ENCODE measurements at regions not wholly inside any gene's neighbourhood (a gene's known extent, or its start where the extent isn't known, plus 50 kb on each side); places are given as distances from the start of the nearest gene placed in this dataset.

GRCh38 chr20:50398064-50398463, 112.1 kb upstream of the PTPN1 start:
- CTCF ChIA-PET = interaction anchor here (1.3 to 1.4 kb wide), 2 partner anchors 11 to 12 kb away, joined by 3 to 4 read pairs; no protein-coding TSS in a partner anchor
- WGBS (ENCODE audit: insufficient coverage) = 100% methylated on average over 6 of the region's 8 CpGs
- POLR2A ChIA-PET = no interaction called here

GRCh38 chr20:50398471-50398820, 111.7 kb upstream of the PTPN1 start:
- 91% methylated on average over 13 of the region's 13 CpGs for WGBS (ENCODE audit: insufficient coverage)
- Histone ChIP-seq H3K4me3 (ENCODE audit: control insufficient read depth in 1 of 7, extremely low read depth in 1 of 7, insufficient read depth in 4 of 7, low read depth in 2 of 7, low read length in 6 of 7) (no peak overlapping the region), H3K36me3 (ENCODE audit: control insufficient read depth in 4 of 4, insufficient read depth in 4 of 4, low read length in 3 of 4) (no peaks in the 10 kb centered on the region), H3K27me3 (replicated peaks in 2 of 5; ENCODE audit: control insufficient read depth in 4 of 5, insufficient read depth in 5 of 5, low read length in 4 of 5) (no peaks in the 10 kb centered on the region), H3K27ac (ENCODE audit: insufficient read depth in 1 of 2, low read depth in 1 of 2, low read length in 2 of 2, poor library complexity in 1 of 2, severe bottlenecking in 2 of 2) (no peak overlapping the region), H3K9me3 (ENCODE audit: control extremely low read depth in 1 of 5, control insufficient read depth in 4 of 5, insufficient read depth in 2 of 5, low read depth in 1 of 5, low read length in 4 of 5) (no peaks in the 10 kb centered on the region), H3K4me1 (ENCODE audit: control extremely low read depth in 1 of 4, control insufficient read depth in 4 of 4, insufficient read depth in 4 of 4, low read length in 3 of 4) (peaks cover 0 to 20% (median 17%) of the 10 kb centered on the region in 4 experiments)
- POLR2A ChIA-PET = no interaction called here
- CTCF ChIA-PET = interaction anchor here (1.4 kb wide), 1 partner anchor 11 kb away, joined by 4 read pairs; no protein-coding TSS in a partner anchor
- DNase-seq = no peak

More at GRCh38 chr20:50398064-50398463, 112.1 kb upstream of the PTPN1 start:
- no peaks in the 10 kb centered on the region for H3K36me3 ChIP-seq (ENCODE audit: control insufficient read depth in 4 of 4, insufficient read depth in 4 of 4, low read length in 3 of 4)
- H3K27me3 ChIP-seq (replicated peaks in 2 of 5; ENCODE audit: control insufficient read depth in 4 of 5, insufficient read depth in 5 of 5, low read length in 4 of 5) = no peaks in the 10 kb centered on the region
- DNase-seq = no peak
- H3K4me3 ChIP-seq (ENCODE audit: control insufficient read depth in 1 of 7, extremely low read depth in 1 of 7, insufficient read depth in 4 of 7, low read depth in 2 of 7, low read length in 6 of 7) = no peak overlapping the region
- no peaks in the 10 kb centered on the region for H3K9me3 ChIP-seq (ENCODE audit: control extremely low read depth in 1 of 5, control insufficient read depth in 4 of 5, insufficient read depth in 2 of 5, low read depth in 1 of 5, low read length in 4 of 5)
- H3K4me1 ChIP-seq (ENCODE audit: control extremely low read depth in 1 of 4, control insufficient read depth in 4 of 4, insufficient read depth in 4 of 4, low read length in 3 of 4) = peaks cover 0 to 20% (median 17%) of the 10 kb centered on the region in 4 experiments
- no peak overlapping the region for H3K27ac ChIP-seq (ENCODE audit: insufficient read depth in 1 of 2, low read depth in 1 of 2, low read length in 2 of 2, poor library complexity in 1 of 2, severe bottlenecking in 2 of 2)

DNA sequence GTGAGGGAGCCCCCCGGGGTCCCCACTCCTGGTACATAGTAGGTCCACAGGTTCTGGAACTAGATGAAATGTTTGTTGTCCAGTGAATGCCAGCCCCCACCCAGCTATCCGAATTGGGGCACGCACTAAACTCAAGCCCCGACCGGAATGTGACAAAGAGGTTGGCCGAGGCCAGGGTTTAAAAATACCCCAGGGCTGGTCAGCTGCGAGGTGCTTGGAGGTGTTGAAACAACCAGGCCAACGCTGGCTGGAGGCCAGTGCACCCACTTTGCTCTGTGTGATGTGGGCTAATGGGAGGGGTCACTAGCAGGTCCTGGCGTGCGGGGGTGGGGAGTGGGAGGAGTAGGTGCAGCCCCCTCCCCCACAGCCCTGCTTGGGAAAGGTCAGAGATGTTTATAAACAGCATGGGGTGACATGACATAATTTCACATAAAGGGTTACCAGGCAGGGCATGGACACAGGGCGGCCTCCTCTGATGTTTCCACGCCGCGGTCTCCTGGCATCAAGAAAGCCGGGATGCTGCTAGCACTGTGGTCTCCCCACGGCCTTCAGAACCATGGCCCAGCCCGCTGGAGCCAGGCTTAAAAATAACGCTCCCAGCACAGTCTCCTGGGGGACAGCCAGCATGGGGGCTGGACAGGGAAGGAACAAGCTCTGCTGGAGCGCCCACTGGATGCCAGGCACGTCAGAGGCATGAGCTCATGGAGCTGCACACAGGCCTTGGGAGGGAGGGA, 111.2 kb upstream of the PTPN1 start:
- Histone ChIP-seq H3K9me3 (ENCODE audit: control extremely low read depth in 1 of 5, control insufficient read depth in 4 of 5, insufficient read depth in 2 of 5, low read depth in 1 of 5, low read length in 4 of 5) (no peaks in the 10 kb centered on the region), H3K4me3 (ENCODE audit: control insufficient read depth in 1 of 7, extremely low read depth in 1 of 7, insufficient read depth in 4 of 7, low read depth in 2 of 7, low read length in 6 of 7) (no peak overlapping the region), H3K27me3 (replicated peaks in 2 of 5; ENCODE audit: control insufficient read depth in 4 of 5, insufficient read depth in 5 of 5, low read length in 4 of 5) (no peaks in the 10 kb centered on the region), H3K27ac (ENCODE audit: insufficient read depth in 1 of 2, low read depth in 1 of 2, low read length in 2 of 2, poor library complexity in 1 of 2, severe bottlenecking in 2 of 2) (no peak overlapping the region), H3K4me1 (ENCODE audit: control extremely low read depth in 1 of 4, control insufficient read depth in 4 of 4, insufficient read depth in 4 of 4, low read length in 3 of 4) (peaks cover 0 to 23% (median 18%) of the 10 kb centered on the region in 4 experiments), H3K36me3 (ENCODE audit: control insufficient read depth in 4 of 4, insufficient read depth in 4 of 4, low read length in 3 of 4) (no peaks in the 10 kb centered on the region)
- WGBS (ENCODE audit: insufficient coverage) = 99% methylated on average over 15 of the region's 20 CpGs
- CTCF ChIA-PET = interaction anchor here (0.9 kb wide), 1 partner anchor 20 kb away, joined by 3 read pairs; no protein-coding TSS in a partner anchor
- POLR2A ChIA-PET = no interaction called here
- DNase-seq = no peak

GRCh38 chr20:50399555-50399916, 110.6 kb upstream of the PTPN1 start:
- Histone ChIP-seq H3K4me1 (ENCODE audit: control extremely low read depth in 1 of 4, control insufficient read depth in 4 of 4, insufficient read depth in 4 of 4, low read length in 3 of 4) (peaks cover 0 to 18% (median 13%) of the 10 kb centered on the region in 4 experiments), H3K4me3 (ENCODE audit: control insufficient read depth in 1 of 7, extremely low read depth in 1 of 7, insufficient read depth in 4 of 7, low read depth in 2 of 7, low read length in 6 of 7) (no peak overlapping the region), H3K27me3 (replicated peaks in 2 of 5; ENCODE audit: control insufficient read depth in 4 of 5, insufficient read depth in 5 of 5, low read length in 4 of 5) (no peaks in the 10 kb centered on the region), H3K9me3 (ENCODE audit: control extremely low read depth in 1 of 5, control insufficient read depth in 4 of 5, insufficient read depth in 2 of 5, low read depth in 1 of 5, low read length in 4 of 5) (no peaks in the 10 kb centered on the region), H3K27ac (ENCODE audit: insufficient read depth in 1 of 2, low read depth in 1 of 2, low read length in 2 of 2, poor library complexity in 1 of 2, severe bottlenecking in 2 of 2) (no peak overlapping the region), H3K36me3 (ENCODE audit: control insufficient read depth in 4 of 4, insufficient read depth in 4 of 4, low read length in 3 of 4) (no peaks in the 10 kb centered on the region)
- no peak for DNase-seq
- CTCF ChIA-PET = interaction anchor here (0.9 kb wide), 1 partner anchor 20 kb away, joined by 3 read pairs; no protein-coding TSS in a partner anchor
- 94% methylated on average over 9 of the region's 9 CpGs for WGBS (ENCODE audit: insufficient coverage)
- POLR2A ChIA-PET = no interaction called here

GRCh38 chr20:50399917-50400704, 110.1 kb upstream of the PTPN1 start:
- ChIA-PET POLR2A (no interaction called here), CTCF (interaction anchor here (0.9 to 1.1 kb wide), 2 partner anchors 19 to 24 kb away, joined by 3 read pairs; no protein-coding TSS in a partner anchor)
- WGBS (ENCODE audit: insufficient coverage) = 80% methylated on average over 15 of the region's 15 CpGs
- no peak for DNase-seq
- Histone ChIP-seq H3K4me1 (ENCODE audit: control extremely low read depth in 1 of 4, control insufficient read depth in 4 of 4, insufficient read depth in 4 of 4, low read length in 3 of 4) (peaks cover 0 to 12% (median 8%) of the 10 kb centered on the region in 4 experiments), H3K27me3 (replicated peaks in 2 of 5; ENCODE audit: control insufficient read depth in 4 of 5, insufficient read depth in 5 of 5, low read length in 4 of 5) (no peaks in the 10 kb centered on the region), H3K4me3 (ENCODE audit: control insufficient read depth in 1 of 7, extremely low read depth in 1 of 7, insufficient read depth in 4 of 7, low read depth in 2 of 7, low read length in 6 of 7) (no peak overlapping the region), H3K36me3 (ENCODE audit: control insufficient read depth in 4 of 4, insufficient read depth in 4 of 4, low read length in 3 of 4) (no peaks in the 10 kb centered on the region), H3K9me3 (ENCODE audit: control extremely low read depth in 1 of 5, control insufficient read depth in 4 of 5, insufficient read depth in 2 of 5, low read depth in 1 of 5, low read length in 4 of 5) (no peaks in the 10 kb centered on the region), H3K27ac (ENCODE audit: insufficient read depth in 1 of 2, low read depth in 1 of 2, low read length in 2 of 2, poor library complexity in 1 of 2, severe bottlenecking in 2 of 2) (no peak overlapping the region)

DNA sequence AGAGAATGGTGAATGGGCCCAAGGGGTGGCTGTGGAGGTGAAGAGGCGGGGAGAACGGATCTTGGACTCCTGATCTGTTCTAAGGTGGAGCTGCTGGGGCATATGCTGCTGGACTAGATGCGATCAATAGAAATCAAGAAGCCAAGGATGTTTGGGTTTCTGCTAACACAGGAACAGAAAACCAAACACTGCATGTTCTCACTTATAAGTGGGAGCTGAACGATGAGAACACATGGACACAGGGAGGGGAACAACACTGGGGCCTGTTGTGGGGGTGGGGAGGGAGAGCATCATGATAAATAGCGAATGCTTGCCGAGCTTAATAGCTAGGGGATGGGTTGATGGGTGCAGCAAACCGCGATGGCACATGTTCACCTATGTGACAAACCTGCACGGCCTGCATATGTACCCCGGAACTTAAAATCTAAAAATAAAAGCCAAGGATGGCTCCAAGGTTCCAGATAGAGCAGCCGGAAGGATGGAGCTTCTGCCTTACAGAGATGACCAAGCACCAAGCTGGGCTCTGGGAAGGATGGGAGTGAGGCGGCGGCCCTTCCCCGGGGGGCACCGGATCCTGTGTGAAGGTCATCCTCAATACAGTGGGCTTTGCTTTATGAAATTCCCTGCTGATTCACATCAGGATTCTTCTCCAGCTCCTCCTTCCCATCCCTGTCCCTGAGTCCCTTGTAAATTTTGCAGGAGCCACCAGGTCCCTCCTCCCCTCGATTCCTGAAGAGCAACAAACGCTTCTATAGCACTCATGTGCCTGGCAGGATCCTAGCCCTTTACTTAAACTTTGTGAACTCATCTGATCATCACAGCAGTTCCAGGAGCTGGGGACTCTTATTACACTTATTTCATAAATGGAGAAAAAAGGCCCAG, 109.2 kb upstream of the PTPN1 start:
- Histone ChIP-seq H3K36me3 (ENCODE audit: control insufficient read depth in 4 of 4, insufficient read depth in 4 of 4, low read length in 3 of 4) (no peaks in the 10 kb centered on the region), H3K4me1 (ENCODE audit: control extremely low read depth in 1 of 4, control insufficient read depth in 4 of 4, insufficient read depth in 4 of 4, low read length in 3 of 4) (peaks cover 0 to 9% (median 4%) of the 10 kb centered on the region in 4 experiments), H3K27me3 (replicated peaks in 2 of 5; ENCODE audit: control insufficient read depth in 4 of 5, insufficient read depth in 5 of 5, low read length in 4 of 5) (peaks cover 0 to 2% (median 0%) of the 10 kb centered on the region in 5 experiments), H3K4me3 (ENCODE audit: control insufficient read depth in 1 of 7, extremely low read depth in 1 of 7, insufficient read depth in 4 of 7, low read depth in 2 of 7, low read length in 6 of 7) (no peak overlapping the region), H3K27ac (ENCODE audit: insufficient read depth in 1 of 2, low read depth in 1 of 2, low read length in 2 of 2, poor library complexity in 1 of 2, severe bottlenecking in 2 of 2) (no peak overlapping the region), H3K9me3 (ENCODE audit: control extremely low read depth in 1 of 5, control insufficient read depth in 4 of 5, insufficient read depth in 2 of 5, low read depth in 1 of 5, low read length in 4 of 5) (no peaks in the 10 kb centered on the region)
- 94% methylated on average over 17 of the region's 17 CpGs for WGBS (ENCODE audit: insufficient coverage)
- ChIA-PET POLR2A (no interaction called here), CTCF (interaction anchor here (1.1 to 1.4 kb wide), 2 partner anchors 10 to 23 kb away, joined by 3 read pairs; no protein-coding TSS in a partner anchor)
- DNase-seq = no peak

All from common myeloid progenitor, CD34-positive (primary cell).